ENCODE measurements at regions not wholly inside any gene's neighbourhood (a gene's known extent, or its start where the extent isn't known, plus 50 kb on each side); places are given as distances from the start of the nearest gene placed in this dataset.

DNA sequence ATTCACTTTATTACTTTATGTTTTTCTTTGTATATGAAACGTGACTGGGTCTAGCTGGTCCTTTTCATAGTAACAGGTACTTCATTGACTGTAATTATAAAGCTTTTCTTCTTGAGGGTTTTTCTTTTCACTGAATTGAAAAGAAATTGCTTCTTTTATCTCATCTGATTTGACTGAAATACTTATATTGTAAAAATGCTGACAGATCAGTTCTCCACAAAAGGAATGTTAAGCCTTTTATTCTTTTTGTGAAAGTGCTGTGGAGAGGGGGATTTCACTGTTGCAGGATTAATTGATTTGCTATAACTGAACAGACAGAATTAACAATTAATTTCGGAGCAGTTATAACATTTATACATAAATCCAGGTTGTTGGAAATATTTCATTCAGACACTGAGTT is 2043.6 kb upstream of the C9orf72 start:
- TF ChIP-seq, protein P1, sequence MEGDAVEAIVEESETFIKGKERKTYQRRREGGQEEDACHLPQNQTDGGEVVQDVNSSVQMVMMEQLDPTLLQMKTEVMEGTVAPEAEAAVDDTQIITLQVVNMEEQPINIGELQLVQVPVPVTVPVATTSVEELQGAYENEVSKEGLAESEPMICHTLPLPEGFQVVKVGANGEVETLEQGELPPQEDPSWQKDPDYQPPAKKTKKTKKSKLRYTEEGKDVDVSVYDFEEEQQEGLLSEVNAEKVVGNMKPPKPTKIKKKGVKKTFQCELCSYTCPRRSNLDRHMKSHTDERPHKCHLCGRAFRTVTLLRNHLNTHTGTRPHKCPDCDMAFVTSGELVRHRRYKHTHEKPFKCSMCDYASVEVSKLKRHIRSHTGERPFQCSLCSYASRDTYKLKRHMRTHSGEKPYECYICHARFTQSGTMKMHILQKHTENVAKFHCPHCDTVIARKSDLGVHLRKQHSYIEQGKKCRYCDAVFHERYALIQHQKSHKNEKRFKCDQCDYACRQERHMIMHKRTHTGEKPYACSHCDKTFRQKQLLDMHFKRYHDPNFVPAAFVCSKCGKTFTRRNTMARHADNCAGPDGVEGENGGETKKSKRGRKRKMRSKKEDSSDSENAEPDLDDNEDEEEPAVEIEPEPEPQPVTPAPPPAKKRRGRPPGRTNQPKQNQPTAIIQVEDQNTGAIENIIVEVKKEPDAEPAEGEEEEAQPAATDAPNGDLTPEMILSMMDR (IDR thresholded peaks at IDR 0.05), result no peak
- TF ChIP-seq POLR2A (IDR thresholded peaks at IDR 0.05), result no peak
